CD8-positive, alpha-beta memory T cell (primary cell): ENCODE measurements at regions not wholly inside any gene's neighbourhood (a gene's known extent, or its start where the extent isn't known, plus 50 kb on each side); places are given as distances from the start of the nearest gene placed in this dataset.
A peak's percentile ranks its signal among the peaks of the same experiment; 100 is the strongest.

Source experiments
- CTCF ChIA-PET: fragments of 350-600 bp; sonication (Branson Sonifier 250); formaldehyde crosslinking; loops from one replicate; lab custom pipeline; 2021; ENCODE audit warnings: antibody characterized with exemption; lab: Charles Lee
- POLR2A ChIA-PET: fragments of 350-600 bp; sonication (Branson Sonifier 250); formaldehyde crosslinking; loops from one replicate; lab custom pipeline; 2021; ENCODE audit warnings: antibody characterized with exemption; lab: Charles Lee
- DNase-seq, 5 donors: peaks; one replicate each; pipeline versions ENCODE4 v3.0.0 to v3.0.0-alpha.2; 2020 to 2022; ENCODE audit warnings: mixed read lengths in 1 of 5
- H3K27ac ChIP-seq: one replicate; pipeline ENCODE4 v1.7.0; 2013; ENCODE audit warnings: low read depth, mild to moderate bottlenecking, low read length, moderate library complexity
- H3K27me3 ChIP-seq: 2 replicates; pipeline ENCODE4 v1.7.0; 2013; ENCODE audit warnings: low read length, mild to moderate bottlenecking; ENCODE audit not compliant: insufficient read depth, poor library complexity, severe bottlenecking
- H3K36me3 ChIP-seq: 2 replicates; pipeline ENCODE4 v1.7.0; 2013; ENCODE audit warnings: mild to moderate bottlenecking, low read length, moderate library complexity; ENCODE audit not compliant: insufficient read depth
- H3K4me1 ChIP-seq: 2 replicates; pipeline ENCODE4 v1.7.0; 2013; ENCODE audit warnings: mild to moderate bottlenecking, low read length, moderate library complexity; ENCODE audit not compliant: insufficient read depth
- H3K4me3 ChIP-seq: 2 replicates; pipeline ENCODE4 v1.7.0; 2013; ENCODE audit warnings: mild to moderate bottlenecking, low read length
- H3K9me3 ChIP-seq: 2 replicates; pipeline ENCODE4 v1.7.0; 2013; ENCODE audit warnings: mild to moderate bottlenecking, low read length
- H3K27ac Mint-ChIP-seq, 8 donors: one replicate each; pipeline ENCODE4 v1.8.0; 2020 to 2021; ENCODE audit warnings: mixed read lengths in 8 of 8, mild to moderate bottlenecking in 6 of 8, inconsistent platforms in 3 of 8, moderate library complexity in 3 of 8
- H3K27me3 Mint-ChIP-seq, 2 donors: one replicate each; pipeline ENCODE4 v1.8.0; 2020 to 2021; ENCODE audit warnings: mixed read lengths in 2 of 2, mild to moderate bottlenecking in 1 of 2, moderate library complexity in 1 of 2
- H3K36me3 Mint-ChIP-seq, 3 donors: one replicate each; pipeline ENCODE4 v1.8.0; 2020 to 2021; ENCODE audit warnings: mixed read lengths in 3 of 3, inconsistent platforms in 1 of 3, mild to moderate bottlenecking in 1 of 3
- H3K4me1 Mint-ChIP-seq, 3 donors: one replicate each; pipeline ENCODE4 v1.8.0; 2020 to 2021; ENCODE audit warnings: mixed read lengths in 3 of 3, inconsistent platforms in 1 of 3, mild to moderate bottlenecking in 1 of 3
- H3K4me3 Mint-ChIP-seq, 7 donors: one replicate each; pipeline ENCODE4 v1.8.0; 2020 to 2021; ENCODE audit warnings: mixed read lengths in 7 of 7, mild to moderate bottlenecking in 6 of 7, moderate library complexity in 4 of 7, inconsistent platforms in 2 of 7
- H3K9me3 Mint-ChIP-seq, 5 donors: one replicate each; pipeline ENCODE4 v1.8.0; 2020 to 2022; ENCODE audit warnings: mixed read lengths in 5 of 5, mild to moderate bottlenecking in 3 of 5, moderate library complexity in 2 of 5, inconsistent platforms in 1 of 5

DNA sequence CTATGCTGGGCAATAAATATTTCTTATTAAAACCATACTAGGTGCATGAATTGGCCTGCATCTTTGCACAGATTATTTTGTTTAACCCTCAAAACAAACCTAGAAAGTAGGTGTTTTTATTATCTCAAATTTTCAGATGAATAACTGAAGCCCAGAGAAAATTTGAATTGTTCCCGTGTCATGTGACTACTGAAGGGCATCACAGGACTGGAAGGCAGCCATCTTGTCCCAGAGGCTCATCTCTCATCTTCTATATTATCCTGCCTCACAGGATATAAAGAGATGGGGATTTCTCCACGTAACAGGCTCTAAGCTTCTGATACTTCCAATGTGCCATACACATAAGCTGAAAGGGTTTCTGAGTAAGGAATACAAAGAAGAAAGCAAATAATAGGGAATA, 84.0 kb upstream of the ODAD2 start:
- H3K36me3 Mint-ChIP-seq = peaks cover 39 to 74% (median 41%) of the 10 kb centered on the region in 3 donors
- H3K4me3 Mint-ChIP-seq = no peak overlapping the region
- Histone ChIP-seq H3K4me1 (no peaks in the 10 kb centered on the region), H3K4me3 (no peak overlapping the region), H3K27ac (no peak overlapping the region), H3K36me3 (no peaks in the 10 kb centered on the region), H3K9me3 (no peaks in the 10 kb centered on the region), H3K27me3 (no peaks in the 10 kb centered on the region)
- peaks cover 0 to 6% (median 0%) of the 10 kb centered on the region in 5 donors for H3K9me3 Mint-ChIP-seq
- H3K4me1 Mint-ChIP-seq = no peaks in the 10 kb centered on the region
- CTCF ChIA-PET = no interaction called here
- POLR2A ChIA-PET = no interaction called here
- H3K27me3 Mint-ChIP-seq = no peaks in the 10 kb centered on the region
- DNase-seq = no peak
- no peak overlapping the region for H3K27ac Mint-ChIP-seq

DNA sequence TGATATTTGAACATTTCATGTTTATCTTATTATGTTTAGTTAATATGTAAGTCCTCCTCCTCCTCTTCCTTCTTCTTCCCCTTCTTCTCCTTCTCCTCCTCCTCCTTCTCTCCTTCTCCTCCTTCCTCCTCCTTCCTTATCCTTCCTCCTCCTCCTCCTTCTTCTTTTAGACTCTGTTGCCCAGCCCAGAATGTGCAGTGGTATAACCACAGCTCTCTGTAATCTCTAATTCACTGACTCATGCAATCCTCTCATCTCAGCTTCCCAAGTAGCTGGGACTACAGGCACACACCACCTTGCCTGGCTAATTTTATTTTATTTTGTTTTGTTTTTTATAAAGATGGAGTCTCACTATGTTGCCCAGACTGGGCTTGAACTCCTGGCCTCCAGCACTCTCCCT, 83.4 kb upstream of the ODAD2 start:
- H3K4me1 ChIP-seq = no peaks in the 10 kb centered on the region
- peaks cover 0 to 4% (median 0%) of the 10 kb centered on the region in 5 donors for H3K9me3 Mint-ChIP-seq
- H3K4me1 Mint-ChIP-seq = no peaks in the 10 kb centered on the region
- H3K9me3 ChIP-seq = no peaks in the 10 kb centered on the region
- no peak overlapping the region for H3K4me3 ChIP-seq
- ChIA-PET CTCF (no interaction called here), POLR2A (no interaction called here)
- no peaks in the 10 kb centered on the region for H3K36me3 ChIP-seq
- no peak overlapping the region for H3K27ac ChIP-seq
- no peak overlapping the region for H3K4me3 Mint-ChIP-seq
- no peaks in the 10 kb centered on the region for H3K27me3 Mint-ChIP-seq
- no peaks in the 10 kb centered on the region for H3K27me3 ChIP-seq
- H3K36me3 Mint-ChIP-seq = peaks cover 35 to 74% (median 35%) of the 10 kb centered on the region in 3 donors
- H3K27ac Mint-ChIP-seq = no peak overlapping the region
- DNase-seq = no peak

GRCh38 chr10:28077889-28078288, 79.0 kb upstream of the ODAD2 start:
- no peaks in the 10 kb centered on the region for H3K36me3 ChIP-seq
- CTCF ChIA-PET = no interaction called here
- H3K4me3 ChIP-seq = no peak overlapping the region
- Mint-ChIP-seq H3K9me3 (no peaks in the 10 kb centered on the region), H3K4me1 (no peaks in the 10 kb centered on the region), H3K27ac (no peak overlapping the region), H3K36me3 (peaks cover 15 to 45% (median 16%) of the 10 kb centered on the region in 3 donors), H3K4me3 (no peak overlapping the region), H3K27me3 (no peaks in the 10 kb centered on the region)
- H3K4me1 ChIP-seq = no peaks in the 10 kb centered on the region
- H3K27me3 ChIP-seq = no peaks in the 10 kb centered on the region
- DNase-seq = no peak
- H3K27ac ChIP-seq = no peak overlapping the region
- H3K9me3 ChIP-seq = no peaks in the 10 kb centered on the region
- POLR2A ChIA-PET = no interaction called here

- no peaks in the 10 kb centered on the region for H3K27me3 Mint-ChIP-seq
- POLR2A ChIA-PET = no interaction called here
- Histone ChIP-seq H3K27ac (no peak overlapping the region), H3K4me3 (no peak overlapping the region), H3K36me3 (no peaks in the 10 kb centered on the region), H3K4me1 (no peaks in the 10 kb centered on the region), H3K9me3 (no peaks in the 10 kb centered on the region), H3K27me3 (no peaks in the 10 kb centered on the region)
- no peaks in the 10 kb centered on the region for H3K4me1 Mint-ChIP-seq
- CTCF ChIA-PET = no interaction called here
- DNase-seq = no peak
- no peaks in the 10 kb centered on the region for H3K9me3 Mint-ChIP-seq
- H3K4me3 Mint-ChIP-seq = no peak overlapping the region
- no peak overlapping the region for H3K27ac Mint-ChIP-seq
- H3K36me3 Mint-ChIP-seq = peaks cover 15 to 39% (median 16%) of the 10 kb centered on the region in 3 donors
Observed at GRCh38 chr10:28075424-28075823, 76.5 kb upstream of the ODAD2 start.

DNA sequence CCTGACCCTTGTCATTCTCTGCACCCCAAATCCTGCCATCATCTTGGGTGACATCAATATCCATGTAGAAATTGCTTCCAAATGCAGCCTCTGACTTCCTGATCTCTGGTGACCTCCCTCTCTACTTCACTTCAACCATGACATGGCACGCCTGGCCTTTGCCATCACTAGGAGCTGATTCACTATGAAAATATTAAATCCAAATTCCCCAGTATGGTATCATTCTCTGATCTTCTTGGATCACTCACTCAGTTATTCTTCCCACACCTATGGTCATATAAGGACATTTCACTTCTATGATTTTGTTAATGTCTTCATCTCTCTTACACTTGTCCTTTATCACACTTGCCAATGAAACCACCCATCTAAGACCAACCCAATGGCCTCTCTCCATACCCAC, 73.7 kb upstream of the ODAD2 start:
- Histone ChIP-seq H3K9me3 (no peaks in the 10 kb centered on the region), H3K27ac (no peak overlapping the region), H3K27me3 (no peaks in the 10 kb centered on the region), H3K4me3 (no peak overlapping the region), H3K4me1 (no peaks in the 10 kb centered on the region), H3K36me3 (peaks cover 5% of the 10 kb centered on the region)
- CTCF ChIA-PET = no interaction called here
- POLR2A ChIA-PET = no interaction called here
- peaks cover 14 to 39% (median 14%) of the 10 kb centered on the region in 3 donors for H3K36me3 Mint-ChIP-seq
- no peaks in the 10 kb centered on the region for H3K9me3 Mint-ChIP-seq
- H3K27me3 Mint-ChIP-seq = no peaks in the 10 kb centered on the region
- no peak overlapping the region for H3K4me3 Mint-ChIP-seq
- no peaks in the 10 kb centered on the region for H3K4me1 Mint-ChIP-seq
- H3K27ac Mint-ChIP-seq = no peak overlapping the region
- DNase-seq = no peak

DNA sequence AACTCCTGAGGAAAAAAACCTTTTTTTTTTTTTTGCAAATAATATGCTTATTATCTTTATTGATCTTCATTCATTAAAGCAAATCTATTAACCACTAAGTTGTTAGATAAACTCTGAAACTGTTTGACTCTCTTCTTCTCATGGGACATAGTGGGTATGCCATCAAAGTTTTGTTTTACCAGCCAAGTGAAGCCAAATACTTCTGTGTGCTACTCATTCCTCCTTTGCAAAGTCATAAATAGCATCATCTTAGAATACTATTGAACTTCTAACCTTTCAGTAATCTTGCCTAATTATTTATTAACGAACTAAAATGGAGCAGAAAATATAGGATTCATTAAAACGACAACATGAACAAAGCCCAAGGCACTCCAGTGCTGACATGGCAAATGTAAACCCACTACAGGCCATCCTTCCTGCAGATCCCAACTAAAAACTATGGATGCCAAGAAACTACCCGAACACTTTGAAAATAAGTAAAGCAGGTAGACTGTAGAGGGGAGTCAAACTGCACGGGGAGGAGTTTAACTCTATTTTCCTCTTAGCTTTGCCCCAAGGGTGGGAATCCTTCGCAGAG, 61.2 kb upstream of the ODAD2 start:
- ChIA-PET POLR2A (no interaction called here), CTCF (no interaction called here)
- Histone ChIP-seq H3K27me3 (no peaks in the 10 kb centered on the region), H3K9me3 (no peaks in the 10 kb centered on the region), H3K4me3 (no peak overlapping the region), H3K36me3 (peaks cover 13% of the 10 kb centered on the region), H3K4me1 (no peaks in the 10 kb centered on the region), H3K27ac (no peak overlapping the region)
- Mint-ChIP-seq H3K27ac (no peak overlapping the region), H3K36me3 (peaks cover 27 to 61% (median 38%) of the 10 kb centered on the region in 3 donors), H3K4me3 (no peak overlapping the region), H3K9me3 (no peaks in the 10 kb centered on the region), H3K4me1 (peaks cover 0 to 2% (median 0%) of the 10 kb centered on the region in 3 donors), H3K27me3 (no peaks in the 10 kb centered on the region)
- DNase-seq = no peak

DNA sequence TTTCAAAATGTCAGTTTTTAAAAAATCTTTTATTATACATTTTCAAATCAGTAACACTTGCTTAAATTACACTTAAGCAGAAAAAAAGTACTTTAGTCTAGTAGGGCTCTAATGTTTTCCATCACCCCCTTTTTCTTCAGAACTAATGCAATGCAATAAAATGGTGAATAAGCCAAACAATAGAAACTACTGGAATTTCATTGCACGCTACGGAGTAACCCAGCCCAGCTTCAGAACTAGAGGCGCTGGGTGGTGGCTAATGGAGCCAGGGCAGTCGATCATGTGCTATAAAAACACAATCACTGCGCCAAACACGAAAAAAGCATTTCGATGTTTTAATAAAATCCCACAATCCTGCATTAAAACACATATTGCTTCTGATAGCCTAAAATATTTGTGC, 59.9 kb upstream of the ODAD2 start:
- Histone ChIP-seq H3K36me3 (peaks cover 13% of the 10 kb centered on the region), H3K4me1 (no peaks in the 10 kb centered on the region), H3K27me3 (no peaks in the 10 kb centered on the region), H3K4me3 (no peak overlapping the region), H3K27ac (no peak overlapping the region), H3K9me3 (no peaks in the 10 kb centered on the region)
- ChIA-PET POLR2A (no interaction called here), CTCF (no interaction called here)
- Mint-ChIP-seq H3K9me3 (no peaks in the 10 kb centered on the region), H3K27ac (no peak overlapping the region), H3K4me3 (no peak overlapping the region), H3K27me3 (no peaks in the 10 kb centered on the region), H3K36me3 (peaks cover 31 to 66% (median 35%) of the 10 kb centered on the region in 3 donors), H3K4me1 (peaks cover 0 to 2% (median 0%) of the 10 kb centered on the region in 3 donors)
- DNase-seq = no peak

- Histone ChIP-seq H3K9me3 (no peaks in the 10 kb centered on the region), H3K4me3 (no peak overlapping the region), H3K4me1 (no peaks in the 10 kb centered on the region), H3K27me3 (no peaks in the 10 kb centered on the region), H3K36me3 (peaks cover 13% of the 10 kb centered on the region), H3K27ac (no peak overlapping the region)
- H3K4me3 Mint-ChIP-seq = no peak overlapping the region
- peak overlapping the region in 1 of 8 donors; percentile 11 for H3K27ac Mint-ChIP-seq
- H3K4me1 Mint-ChIP-seq = no peaks in the 10 kb centered on the region
- no peaks in the 10 kb centered on the region for H3K27me3 Mint-ChIP-seq
- ChIA-PET POLR2A (no interaction called here), CTCF (no interaction called here)
- H3K36me3 Mint-ChIP-seq = peaks cover 27 to 65% (median 44%) of the 10 kb centered on the region in 3 donors
- no peaks in the 10 kb centered on the region for H3K9me3 Mint-ChIP-seq
- no peak for DNase-seq
Observed at GRCh38 chr10:28054228-28054860, 55.5 kb upstream of the ODAD2 start.
